ENCODE measurements at regions not wholly inside any gene's neighbourhood (a gene's known extent, or its start where the extent isn't known, plus 50 kb on each side); places are given as distances from the start of the nearest gene placed in this dataset.

DNA sequence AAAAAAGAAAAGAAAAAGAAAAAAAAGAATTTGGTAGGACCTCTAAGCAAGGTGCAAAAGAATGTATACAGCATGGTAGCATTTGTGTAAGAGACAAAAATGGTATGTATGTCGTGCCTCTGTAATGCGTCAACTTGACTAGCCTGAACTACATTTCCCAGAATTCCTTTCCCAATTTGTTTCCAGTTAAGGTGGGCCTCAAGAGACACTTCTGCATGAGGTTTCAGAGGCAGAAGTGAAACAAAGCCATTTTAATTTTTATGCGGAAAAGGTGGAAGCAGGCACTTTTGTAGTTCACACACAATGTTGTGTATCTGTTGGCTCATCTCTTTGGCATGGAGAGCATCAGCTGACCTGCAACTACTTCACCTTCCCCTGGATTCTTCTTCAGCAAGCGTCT, 56.5 kb upstream of the PAPOLG start:
- H3K36me3 Mint-ChIP-seq (ENCODE audit: unreplicated experiment), result no peaks in the 10 kb centered on the region
- H3K27ac Mint-ChIP-seq (ENCODE audit: unreplicated experiment), result no peak overlapping the region
- TF ChIP-seq, protein P1, sequence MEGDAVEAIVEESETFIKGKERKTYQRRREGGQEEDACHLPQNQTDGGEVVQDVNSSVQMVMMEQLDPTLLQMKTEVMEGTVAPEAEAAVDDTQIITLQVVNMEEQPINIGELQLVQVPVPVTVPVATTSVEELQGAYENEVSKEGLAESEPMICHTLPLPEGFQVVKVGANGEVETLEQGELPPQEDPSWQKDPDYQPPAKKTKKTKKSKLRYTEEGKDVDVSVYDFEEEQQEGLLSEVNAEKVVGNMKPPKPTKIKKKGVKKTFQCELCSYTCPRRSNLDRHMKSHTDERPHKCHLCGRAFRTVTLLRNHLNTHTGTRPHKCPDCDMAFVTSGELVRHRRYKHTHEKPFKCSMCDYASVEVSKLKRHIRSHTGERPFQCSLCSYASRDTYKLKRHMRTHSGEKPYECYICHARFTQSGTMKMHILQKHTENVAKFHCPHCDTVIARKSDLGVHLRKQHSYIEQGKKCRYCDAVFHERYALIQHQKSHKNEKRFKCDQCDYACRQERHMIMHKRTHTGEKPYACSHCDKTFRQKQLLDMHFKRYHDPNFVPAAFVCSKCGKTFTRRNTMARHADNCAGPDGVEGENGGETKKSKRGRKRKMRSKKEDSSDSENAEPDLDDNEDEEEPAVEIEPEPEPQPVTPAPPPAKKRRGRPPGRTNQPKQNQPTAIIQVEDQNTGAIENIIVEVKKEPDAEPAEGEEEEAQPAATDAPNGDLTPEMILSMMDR (IDR thresholded peaks at IDR 0.05), result no peak
- peaks cover 19% of the 10 kb centered on the region for H3K27me3 Mint-ChIP-seq (ENCODE audit: unreplicated experiment)
- DNase-seq (ENCODE audit: extremely low spot score, unreplicated experiment), result no peak
- no peaks in the 10 kb centered on the region for H3K4me1 Mint-ChIP-seq (ENCODE audit: unreplicated experiment)
- no peak overlapping the region for H3K4me3 Mint-ChIP-seq (ENCODE audit: unreplicated experiment)
- H3K9me3 Mint-ChIP-seq (ENCODE audit: unreplicated experiment), result no peaks in the 10 kb centered on the region

DNA sequence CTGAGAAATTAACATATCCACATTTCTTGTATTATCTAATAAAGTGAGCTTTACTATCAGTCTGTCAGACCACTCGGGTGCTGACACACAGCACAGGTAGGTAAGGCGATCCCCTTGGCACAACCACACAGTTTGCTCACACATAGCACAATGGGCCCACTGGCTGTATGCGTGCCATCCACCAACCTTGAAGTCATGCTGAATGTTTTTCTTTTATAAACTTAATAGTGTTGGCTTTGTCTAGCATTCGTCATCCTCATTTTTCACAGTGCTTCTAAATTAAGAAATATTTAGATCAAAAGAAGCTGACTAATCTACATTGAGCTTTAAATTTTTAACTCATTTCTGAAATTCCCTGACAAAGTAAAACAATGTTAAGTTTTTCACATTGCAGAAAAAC, 50.0 kb upstream of the PAPOLG start:
- no peaks in the 10 kb centered on the region for H3K36me3 Mint-ChIP-seq (ENCODE audit: unreplicated experiment)
- peaks cover 23% of the 10 kb centered on the region for H3K27me3 Mint-ChIP-seq (ENCODE audit: unreplicated experiment)
- peak; percentile 25 for DNase-seq (ENCODE audit: extremely low spot score, unreplicated experiment)
- no peaks in the 10 kb centered on the region for H3K4me1 Mint-ChIP-seq (ENCODE audit: unreplicated experiment)
- no peak overlapping the region for H3K27ac Mint-ChIP-seq (ENCODE audit: unreplicated experiment)
- H3K9me3 Mint-ChIP-seq (ENCODE audit: unreplicated experiment), result no peaks in the 10 kb centered on the region
- H3K4me3 Mint-ChIP-seq (ENCODE audit: unreplicated experiment), result no peak overlapping the region
- TF ChIP-seq, protein P1 (IDR thresholded peaks at IDR 0.05), result no peak
